HEK293T (cell line): ENCODE measurements at regions not wholly inside any gene's neighbourhood (a gene's known extent, or its start where the extent isn't known, plus 50 kb on each side); places are given as distances from the start of the nearest gene placed in this dataset.

Experiments
- ARNT ChIP-seq: fragments of 450-650 bp; IDR thresholded peaks from 2 replicates; pipeline ENCODE4 v1.6.1; 2017; ENCODE audit warnings: mild to moderate bottlenecking
- BHLHE40 ChIP-seq: fragments of 450-650 bp; IDR thresholded peaks from 2 replicates; pipeline ENCODE4 v1.6.1; 2016; ENCODE audit warnings: mild to moderate bottlenecking, moderate library complexity, borderline replicate concordance
- FOXA1 ChIP-seq: fragments of 450-650 bp; IDR thresholded peaks from 2 replicates; pipeline ENCODE4 v1.6.1; 2016; ENCODE audit warnings: mild to moderate bottlenecking
- FOXK2 ChIP-seq: fragments of 450-650 bp; IDR thresholded peaks from 2 replicates; pipeline ENCODE4 v1.6.1; 2016; ENCODE audit warnings: mild to moderate bottlenecking
- FOXM1 ChIP-seq: fragments of 450-650 bp; IDR thresholded peaks from 2 replicates; pipeline ENCODE4 v1.6.1; 2017; ENCODE audit warnings: mild to moderate bottlenecking, borderline replicate concordance
- HDGF ChIP-seq: fragments of 450-650 bp; IDR thresholded peaks from 2 replicates; pipeline ENCODE4 v1.6.1; 2017; ENCODE audit warnings: antibody characterized with exemption, borderline replicate concordance
- L3MBTL2 ChIP-seq: fragments of 450-650 bp; conservative IDR thresholded peaks from 2 replicates; pipeline ENCODE4 v1.6.1; 2016; ENCODE audit warnings: mild to moderate bottlenecking
- LEF1 ChIP-seq: fragments of 450-650 bp; IDR thresholded peaks from 2 replicates; pipeline ENCODE4 v1.6.1; 2017; ENCODE audit warnings: mild to moderate bottlenecking, borderline replicate concordance
- NFRKB ChIP-seq: fragments of 450-650 bp; IDR thresholded peaks from 2 replicates; pipeline ENCODE4 v1.6.1; 2016; ENCODE audit warnings: mild to moderate bottlenecking, moderate library complexity
- PKNOX1 ChIP-seq: fragments of 450-650 bp; IDR thresholded peaks from 2 replicates; pipeline ENCODE4 v1.6.1; 2016
- SP1 ChIP-seq: fragments of 450-650 bp; IDR thresholded peaks from 2 replicates; pipeline ENCODE4 v1.6.1; 2017
- SUZ12 ChIP-seq: fragments of 450-650 bp; IDR thresholded peaks from 2 replicates; pipeline ENCODE4 v1.6.1; 2016; ENCODE audit warnings: mild to moderate bottlenecking
- TARDBP ChIP-seq: fragments of 450-650 bp; IDR thresholded peaks from 2 replicates; pipeline ENCODE4 v1.6.1; 2016
- ZNF384 ChIP-seq: fragments of 450-650 bp; IDR thresholded peaks from 2 replicates; pipeline ENCODE4 v1.6.1; 2016

DNA sequence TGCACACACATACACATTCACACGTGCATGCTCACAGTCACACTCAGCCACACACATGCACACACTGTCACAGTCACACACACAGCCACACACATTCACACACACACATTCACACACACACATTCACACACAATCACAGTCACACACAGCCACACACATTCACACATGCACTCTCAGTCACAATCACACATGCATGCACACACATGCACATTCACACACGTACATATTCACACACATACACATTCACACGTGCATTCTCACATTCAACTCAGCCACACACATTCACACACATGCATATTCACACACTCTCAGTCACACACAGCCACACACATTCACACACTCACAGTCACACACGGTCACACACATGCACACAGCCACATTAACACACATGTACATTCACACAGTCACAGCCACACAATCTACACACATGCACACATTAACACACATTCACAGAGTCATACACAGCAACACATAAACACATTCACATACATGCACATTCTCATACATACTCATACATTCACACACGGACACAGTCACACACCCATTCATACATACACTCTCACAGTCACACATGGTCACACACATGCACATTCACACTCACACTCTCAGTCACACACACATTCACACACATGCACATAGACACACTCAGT lies 239.8 kb downstream of the EIPR1 start:
- no peak for TF ChIP-seq FOXA1
- no peak for TF ChIP-seq ARNT
- TF ChIP-seq FOXM1: no peak
- TF ChIP-seq FOXK2: no peak
- TF ChIP-seq BHLHE40: no peak
- TF ChIP-seq SP1: no peak
- no peak for TF ChIP-seq SUZ12
- no peak for TF ChIP-seq L3MBTL2
- TF ChIP-seq LEF1: no peak
- TF ChIP-seq HDGF: no peak
- TF ChIP-seq NFRKB: no peak
- peak; percentile 30; the same call in 1 of the 2 replicates for TF ChIP-seq TARDBP
- TF ChIP-seq ZNF384: no peak
- TF ChIP-seq PKNOX1: no peak
